Cardiac fibroblast (primary cell): ENCODE measurements at regions not wholly inside any gene's neighbourhood (a gene's known extent, or its start where the extent isn't known, plus 50 kb on each side); places are given as distances from the start of the nearest gene placed in this dataset.

Experiments
- DNase-seq, 2 donors: peaks; one replicate each; pipeline versions ENCODE4 v3.0.0 to v3.0.0-alpha.2; 2010; ENCODE audit warnings: low read depth in 2 of 2
- H3K4me3 ChIP-seq, 2 donors: replicated peaks in 1 of 2; 1 replicate in 1 of 2; 2 replicates in 1 of 2; pipeline ENCODE4 v1.5.1; 2011; ENCODE audit warnings: low read depth in 2 of 2, low read length in 2 of 2, mild to moderate bottlenecking in 2 of 2, moderate library complexity in 1 of 2
- CTCF ChIP-seq: IDR thresholded peaks from one replicate; pipeline ENCODE4 v1.5.1; 2011; ENCODE audit warnings: low read depth, mild to moderate bottlenecking, low read length, inconsistent platforms

GRCh38 chr22:49705216-49705971 lies 122.3 kb downstream of the BRD1 start:
- no peak overlapping the region for H3K4me3 ChIP-seq
- no peak for TF ChIP-seq CTCF
- DNase-seq: no peak

DNA sequence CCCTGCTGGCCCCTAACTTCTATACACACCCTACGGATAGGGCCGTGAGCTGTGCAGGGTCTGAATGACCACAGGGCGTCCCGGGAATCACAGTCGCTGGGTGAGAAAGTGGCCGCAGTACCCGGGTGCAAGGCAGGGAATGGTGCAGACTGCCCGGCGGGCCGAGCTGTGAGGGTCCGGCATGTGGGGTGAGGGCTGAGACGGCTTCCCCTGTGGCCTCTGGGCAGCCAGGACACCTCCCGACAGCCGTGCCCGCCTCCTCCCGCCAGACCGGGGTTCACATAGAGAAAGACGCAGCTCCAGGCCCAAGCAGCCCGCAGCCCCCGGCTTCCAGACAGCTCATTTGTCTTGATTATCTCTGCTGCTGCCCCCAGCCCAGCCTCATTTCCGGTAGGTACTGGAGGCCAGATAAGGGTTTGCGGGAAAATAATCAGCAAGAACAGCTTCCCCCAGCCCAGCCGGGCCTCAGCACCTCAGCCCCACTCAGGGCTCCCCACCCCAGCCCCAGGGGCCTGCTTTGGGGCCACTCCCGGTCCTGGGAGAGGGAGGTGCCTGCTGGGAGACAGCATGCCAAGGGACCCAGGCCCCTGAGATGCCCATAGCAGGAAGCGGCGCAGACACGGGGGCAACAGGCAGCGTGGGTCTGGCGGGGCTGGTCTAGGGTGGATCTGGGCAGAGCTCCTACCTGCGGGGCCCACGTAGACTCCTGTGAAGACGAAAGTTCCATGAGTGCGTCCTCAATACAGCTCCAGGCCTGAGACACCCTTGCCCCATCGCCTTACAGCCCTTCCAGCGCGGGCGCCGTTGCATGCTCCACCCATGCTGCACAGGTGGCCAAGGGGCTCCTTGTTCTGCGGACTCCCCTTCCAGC lies 123.1 kb downstream of the BRD1 start:
- no peak overlapping the region for H3K4me3 ChIP-seq
- no peak for DNase-seq
- no peak for TF ChIP-seq CTCF

- no peak overlapping the region for H3K4me3 ChIP-seq
- TF ChIP-seq CTCF: no peak
Observed at GRCh38 chr22:49703990-49704344, 123.7 kb downstream of the BRD1 start.

GRCh38 chr22:49703505-49703904 lies 124.2 kb downstream of the BRD1 start:
- no peak for DNase-seq
- no peak overlapping the region for H3K4me3 ChIP-seq
- no peak for TF ChIP-seq CTCF

More at GRCh38 chr22:49703990-49704344, 123.7 kb downstream of the BRD1 start:
- DNase-seq: no peak

GRCh38 chr22:49702068-49702397 lies 125.6 kb downstream of the BRD1 start:
- TF ChIP-seq CTCF: no peak
- no peak overlapping the region for H3K4me3 ChIP-seq
- DNase-seq: no peak

DNA sequence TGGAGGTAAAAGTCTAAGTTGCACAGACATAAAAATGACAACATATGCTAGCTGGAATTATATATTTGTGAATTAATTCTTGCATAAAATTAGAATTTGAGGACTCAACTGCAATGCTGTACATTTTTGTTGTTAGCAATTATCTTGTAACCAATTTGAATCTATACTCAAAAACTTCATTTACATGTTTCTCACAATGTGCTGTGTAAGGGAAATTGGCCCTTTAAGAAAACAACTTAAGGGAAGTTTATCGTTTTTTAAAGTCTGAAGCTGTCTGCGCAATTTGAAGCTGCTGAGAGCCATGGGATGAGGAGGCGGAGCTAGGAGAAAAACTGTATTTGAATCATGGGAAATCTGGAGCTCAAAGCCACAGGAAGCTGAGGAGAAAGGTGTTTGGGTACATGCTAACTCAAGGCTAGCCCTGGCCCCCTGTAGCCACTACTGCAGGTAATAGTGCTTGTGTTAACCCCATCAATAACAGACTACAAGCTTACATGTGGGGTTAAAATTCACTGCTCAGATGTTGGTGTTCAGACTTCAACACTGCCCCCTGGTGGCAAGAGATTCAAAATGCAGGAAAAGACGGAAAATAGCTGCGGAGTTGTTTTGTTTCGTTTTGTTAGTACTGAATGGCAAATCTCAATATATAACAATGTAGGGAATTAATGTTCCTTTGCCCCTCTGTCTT lies 126.1 kb downstream of the BRD1 start:
- peak; percentile 25 for TF ChIP-seq CTCF
- DNase-seq: no peak

More for the DNA sequence above, 126.1 kb downstream of the BRD1 start:
- H3K4me3 ChIP-seq: no peak overlapping the region
